CD14-positive monocyte (primary cell): ENCODE measurements at regions not wholly inside any gene's neighbourhood (a gene's known extent, or its start where the extent isn't known, plus 50 kb on each side); places are given as distances from the start of the nearest gene placed in this dataset.

Experiments used
- DNase-seq, 3 donors: peaks; one replicate each; pipeline ENCODE4 v3.0.0-alpha.2; 2011 to 2022
- H2AFZ ChIP-seq: 2 replicates; pipeline ENCODE4 v1.6.0; 2012; ENCODE audit warnings: mild to moderate bottlenecking, low read depth, low read length, inconsistent platforms; ENCODE audit not compliant: insufficient read depth, poor library complexity, severe bottlenecking
- H3K27ac ChIP-seq, 2 donors: 1 replicate in 1 of 2; 2 replicates in 1 of 2; pipeline ENCODE4 v1.5.1; 2012 to 2013; ENCODE audit warnings: low read length in 2 of 2, control low read depth in 1 of 2, inconsistent platforms in 1 of 2, low read depth in 1 of 2, mild to moderate bottlenecking in 1 of 2
- H3K27me3 ChIP-seq, 2 donors: one replicate each; pipeline versions ENCODE4 v1.6.0 to v1.6.1; 2011 to 2013; ENCODE audit warnings: low read length in 2 of 2; ENCODE audit not compliant: control insufficient read depth in 2 of 2, insufficient read depth in 2 of 2
- H3K36me3 ChIP-seq, 2 donors: replicated peaks in 1 of 2; 1 replicate in 1 of 2; 2 replicates in 1 of 2; pipeline versions ENCODE4 v1.5.1 to v1.6.1; 2012 to 2013; ENCODE audit warnings: low read length in 2 of 2, control low read depth in 1 of 2, inconsistent platforms in 1 of 2, mild to moderate bottlenecking in 1 of 2; ENCODE audit not compliant: insufficient read depth in 2 of 2, control insufficient read depth in 1 of 2
- H3K4me1 ChIP-seq, 2 donors: 1 replicate in 1 of 2; 2 replicates in 1 of 2; pipeline versions ENCODE4 v1.5.1 to v1.6.1; 2012 to 2013; ENCODE audit warnings: low read length in 2 of 2, control low read depth in 1 of 2, inconsistent platforms in 1 of 2, mild to moderate bottlenecking in 1 of 2, moderate library complexity in 1 of 2; ENCODE audit not compliant: insufficient read depth in 2 of 2, control insufficient read depth in 1 of 2
- H3K4me2 ChIP-seq: replicated peaks from 2 replicates; pipeline ENCODE3; 2012; ENCODE audit warnings: low read length, moderate library complexity, mild to moderate bottlenecking; ENCODE audit not compliant: poor library complexity, severe bottlenecking; ENCODE audit errors: extremely low read depth
- H3K4me3 ChIP-seq, 3 experiments: fragments of 200-600 bp in 1 of 3; sonication (generic) in 1 of 3; replicated peaks in 1 of 3; 1 replicate in 2 of 3; 2 replicates in 1 of 3; pipeline ENCODE4 v1.5.1; 2011 to 2013; ENCODE audit warnings: low read length in 3 of 3, mild to moderate bottlenecking in 3 of 3, control low read depth in 2 of 3, low read depth in 2 of 3, inconsistent platforms in 1 of 3, moderate library complexity in 1 of 3
- H3K79me2 ChIP-seq: 2 replicates; pipeline ENCODE4 v1.6.0; 2012; ENCODE audit warnings: mild to moderate bottlenecking, control low read depth, inconsistent platforms, low read length, moderate library complexity; ENCODE audit not compliant: insufficient read depth
- H3K9ac ChIP-seq: 2 replicates; pipeline ENCODE4 v1.6.0; 2017; ENCODE audit warnings: low read length, mild to moderate bottlenecking; ENCODE audit not compliant: insufficient read depth, poor library complexity, severe bottlenecking
- H3K9me3 ChIP-seq, 2 donors: replicated peaks in 1 of 2; 1 replicate in 1 of 2; 2 replicates in 1 of 2; pipeline versions ENCODE4 v1.5.1 to v1.6.1; 2012 to 2013; ENCODE audit warnings: low read length in 2 of 2, control low read depth in 1 of 2; ENCODE audit not compliant: control insufficient read depth in 1 of 2, insufficient read depth in 1 of 2
- H4K20me1 ChIP-seq: 2 replicates; pipeline ENCODE4 v1.6.0; 2012; ENCODE audit warnings: mild to moderate bottlenecking, low read length, control low read depth, moderate library complexity; ENCODE audit not compliant: insufficient read depth
- H3K27ac Mint-ChIP-seq, 7 donors: one replicate each; pipeline ENCODE4 v1.8.0; 2020; ENCODE audit warnings: mild to moderate bottlenecking in 7 of 7, mixed read lengths in 7 of 7, moderate library complexity in 6 of 7, inconsistent platforms in 2 of 7
- H3K27me3 Mint-ChIP-seq, 3 donors: one replicate each; pipeline ENCODE4 v1.8.0; 2021 to 2022; ENCODE audit warnings: low read depth in 3 of 3, mild to moderate bottlenecking in 3 of 3, mixed read lengths in 3 of 3, moderate library complexity in 3 of 3, inconsistent platforms in 1 of 3
- H3K36me3 Mint-ChIP-seq, 2 donors: one replicate each; pipeline ENCODE4 v1.8.0; 2020; ENCODE audit warnings: mixed read lengths in 2 of 2, inconsistent platforms in 1 of 2, mild to moderate bottlenecking in 1 of 2
- H3K4me1 Mint-ChIP-seq: one replicate; pipeline ENCODE4 v1.8.0; 2020; ENCODE audit warnings: mild to moderate bottlenecking, mixed read lengths
- H3K4me3 Mint-ChIP-seq, 2 donors: one replicate each; pipeline ENCODE4 v1.8.0; 2020; ENCODE audit warnings: mild to moderate bottlenecking in 2 of 2, mixed read lengths in 2 of 2, moderate library complexity in 1 of 2
- H3K9me3 Mint-ChIP-seq, 7 donors: one replicate each; pipeline ENCODE4 v1.8.0; 2020 to 2022; ENCODE audit warnings: mixed read lengths in 7 of 7, mild to moderate bottlenecking in 6 of 7, moderate library complexity in 6 of 7, inconsistent platforms in 2 of 7
- CTCF ChIP-seq: fragments of 200-600 bp; IDR thresholded peaks from one replicate; pipeline ENCODE4 v1.8.0; 2022; ENCODE audit warnings: antibody characterized with exemption, mild to moderate bottlenecking
- WGBS: methylation state at CpG from one replicate; pipeline ENCODE4 v1.1.5; 2013; ENCODE audit warnings: missing lambda C conversion rate; ENCODE audit not compliant: insufficient coverage; 5-methylcytosine and 5-hydroxymethylcytosine counted together
- intact Hi-C, 2 donors: fragments of 100-400 bp; cut with micrococcal nuclease; formaldehyde crosslinking; loops; one replicate each; pipeline versions ENCODE4 v1.15.0 to v1.15.1; 2023

DNA sequence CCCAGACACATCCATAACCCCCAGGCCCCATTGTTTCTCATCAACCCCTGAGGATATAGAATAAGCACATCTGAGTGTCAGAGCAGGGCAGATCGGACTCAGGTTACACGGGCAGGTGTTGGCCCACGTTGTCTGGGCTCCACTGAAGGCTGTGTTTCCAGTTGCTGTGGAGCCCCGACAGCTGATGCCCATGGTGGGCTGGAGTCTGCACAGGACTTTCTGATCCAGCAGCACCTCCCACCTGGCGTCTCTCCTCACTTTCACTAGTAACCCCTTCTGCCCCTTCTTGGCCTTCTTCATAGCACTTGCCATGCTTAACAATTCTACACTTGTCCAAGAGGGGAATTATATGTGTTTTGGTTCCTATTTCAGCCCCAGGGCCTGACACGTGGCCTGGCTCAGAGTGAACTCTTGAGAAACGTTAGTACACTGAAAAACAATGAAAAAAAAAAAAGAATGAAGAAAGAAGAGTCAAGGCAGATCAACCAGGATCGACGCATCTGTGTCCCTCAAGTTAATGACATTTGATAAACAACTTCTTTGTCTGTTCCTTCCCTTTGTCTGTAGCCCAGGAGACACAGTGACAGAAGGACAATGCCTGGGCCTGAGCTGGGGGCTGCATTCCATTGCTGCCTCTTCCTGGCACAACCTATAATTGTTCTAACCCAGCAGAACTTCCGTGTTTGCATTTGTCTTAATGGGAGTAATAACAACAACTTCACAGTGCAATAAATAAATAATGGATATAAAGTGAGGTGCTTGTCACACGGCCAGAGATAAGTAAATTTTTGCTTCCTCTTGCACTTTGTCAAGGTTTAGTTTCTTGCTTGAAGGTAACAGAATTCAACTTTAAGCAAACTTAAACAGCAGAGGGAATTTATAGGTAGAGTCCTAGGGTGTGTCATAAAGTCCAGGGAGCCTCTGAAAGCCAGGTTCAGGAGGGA is 224.2 kb upstream of the SSTR4 start:
- no peak for TF ChIP-seq CTCF
- Histone ChIP-seq H3K9ac (no peak overlapping the region), H3K27me3 (peaks cover 0 to 1% of the 10 kb centered on the region in 2 donors), H3K27ac (no peak overlapping the region), H3K79me2 (no peaks in the 10 kb centered on the region), H3K9me3 (no peaks in the 10 kb centered on the region), H3K4me3 (no peak overlapping the region), H3K4me1 (no peaks in the 10 kb centered on the region), H4K20me1 (no peaks in the 10 kb centered on the region), H2AFZ (no peak overlapping the region), H3K36me3 (no peaks in the 10 kb centered on the region), H3K4me2 (no peak overlapping the region)
- peaks cover 0 to 5% (median 0%) of the 10 kb centered on the region in 7 donors for H3K9me3 Mint-ChIP-seq
- WGBS: 98% methylated on average over 4 of the region's 11 CpGs
- no peak for DNase-seq
- H3K4me3 Mint-ChIP-seq: no peak overlapping the region
- no peak overlapping the region for H3K27ac Mint-ChIP-seq
- no peaks in the 10 kb centered on the region for H3K36me3 Mint-ChIP-seq
- no peaks in the 10 kb centered on the region for H3K4me1 Mint-ChIP-seq
- intact Hi-C loops: no loop called here
- peaks cover 10 to 14% (median 12%) of the 10 kb centered on the region in 3 donors for H3K27me3 Mint-ChIP-seq

- H3K4me1 ChIP-seq: no peaks in the 10 kb centered on the region
- H3K27me3 Mint-ChIP-seq: peaks cover 7 to 20% (median 12%) of the 10 kb centered on the region in 3 donors
- H2AFZ ChIP-seq: no peak overlapping the region
- no peaks in the 10 kb centered on the region for H3K4me1 Mint-ChIP-seq
- no peaks in the 10 kb centered on the region for H3K36me3 Mint-ChIP-seq
- no peak overlapping the region for H3K4me2 ChIP-seq
- WGBS: 14% methylated on average over 7 of the region's 9 CpGs
- no peaks in the 10 kb centered on the region for H3K9me3 Mint-ChIP-seq
- peaks cover 0 to 2% of the 10 kb centered on the region in 2 donors for H3K27me3 ChIP-seq
- H3K27ac Mint-ChIP-seq: no peak overlapping the region
- no peaks in the 10 kb centered on the region for H3K36me3 ChIP-seq
- intact Hi-C loops: no loop called here
- DNase-seq: no peak
- no peak overlapping the region for H3K27ac ChIP-seq
- H3K4me3 Mint-ChIP-seq: no peak overlapping the region
- no peaks in the 10 kb centered on the region for H3K79me2 ChIP-seq
- H4K20me1 ChIP-seq: no peaks in the 10 kb centered on the region
- no peak overlapping the region for H3K9ac ChIP-seq
- H3K9me3 ChIP-seq: no peaks in the 10 kb centered on the region
- no peak overlapping the region for H3K4me3 ChIP-seq
- no peak for TF ChIP-seq CTCF
Observed at GRCh38 chr20:22814471-22815205, 220.5 kb upstream of the SSTR4 start.
